Lung (tissue), 11 donors: ENCODE measurements at regions not wholly inside any gene's neighbourhood (a gene's known extent, or its start where the extent isn't known, plus 50 kb on each side); places are given as distances from the start of the nearest gene placed in this dataset.

ENCODE experiments used
- ATAC-seq: fragments of 200-7000 bp; cut with Tn5 transposase; one replicate; pipeline ENCODE4 v1.9.1; 2020; ENCODE audit warnings: moderate number of reproducible peaks; ENCODE audit not compliant: insufficient read depth, low FRiP score
- DNase-seq, 3 donors: peaks; one replicate each; pipeline ENCODE4 v3.0.0-alpha.2; 2013 to 2017
- H3K27ac ChIP-seq, 2 donors: one replicate each; pipeline ENCODE4 v1.5.1; 2013; ENCODE audit warnings: mild to moderate bottlenecking in 2 of 2, moderate library complexity in 2 of 2, control low read depth in 1 of 2, inconsistent platforms in 1 of 2, low read depth in 1 of 2, low read length in 1 of 2
- H3K27me3 ChIP-seq, 3 donors: one replicate each; pipeline ENCODE4 v1.5.1; 2013; ENCODE audit warnings: low read length in 2 of 3; ENCODE audit not compliant: control insufficient read depth in 3 of 3, insufficient read depth in 3 of 3
- H3K36me3 ChIP-seq, 4 donors: one replicate each; pipeline ENCODE4 v1.5.1; 2013; ENCODE audit warnings: low read length in 4 of 4, mild to moderate bottlenecking in 1 of 4, moderate library complexity in 1 of 4; ENCODE audit not compliant: control insufficient read depth in 4 of 4, insufficient read depth in 4 of 4
- H3K4me1 ChIP-seq, 5 donors: one replicate each; pipeline ENCODE4 v1.5.1; 2013; ENCODE audit warnings: low read length in 5 of 5, mild to moderate bottlenecking in 2 of 5, moderate library complexity in 1 of 5; ENCODE audit not compliant: control insufficient read depth in 5 of 5, insufficient read depth in 5 of 5
- H3K4me3 ChIP-seq: one replicate; pipeline ENCODE4 v1.5.1; 2013; ENCODE audit warnings: mild to moderate bottlenecking, control low read depth, moderate library complexity
- H3K9ac ChIP-seq, 2 donors: one replicate each; pipeline ENCODE4 v1.5.1; 2013; ENCODE audit warnings: low read length in 2 of 2, control low read depth in 1 of 2; ENCODE audit not compliant: insufficient read depth in 1 of 2
- H3K9me3 ChIP-seq, 4 donors: one replicate each; pipeline ENCODE4 v1.5.1; 2013; ENCODE audit warnings: low read length in 3 of 4, mild to moderate bottlenecking in 1 of 4, moderate library complexity in 1 of 4; ENCODE audit not compliant: control insufficient read depth in 4 of 4, insufficient read depth in 3 of 4
- CTCF ChIP-seq: IDR thresholded peaks from 2 replicates; pipeline ENCODE4 v1.5.1; 2012; ENCODE audit warnings: mild to moderate bottlenecking; ENCODE audit errors: control extremely low read depth, extremely low read depth
- WGBS, 2 donors: extraction: QIAGEN DNeasy Blood & Tissue Kit; methylation state at CpG; one replicate each; pipeline ENCODE4 v1.1.7; 2013; 5-methylcytosine and 5-hydroxymethylcytosine counted together
- donor health status: control.
- donor health status: control.
- donor health status: Bipolar disorder and iron deficiency.
- donor health status: healthy.
- donor health status: DM: yes; HTN: yes; CAD: no.

- H3K4me3 ChIP-seq = no peak overlapping the region
- TF ChIP-seq CTCF = no peak
- no peak overlapping the region for H3K27ac ChIP-seq
- H3K27me3 ChIP-seq = no peaks in the 10 kb centered on the region
- DNase-seq (no peak), ATAC-seq (no peak)
- WGBS, 2 donors = 91 to 94% methylated on average over 14 of the region's 14 CpGs
- no peaks in the 10 kb centered on the region for H3K36me3 ChIP-seq
- no peak overlapping the region for H3K9ac ChIP-seq
- no peaks in the 10 kb centered on the region for H3K9me3 ChIP-seq
- H3K4me1 ChIP-seq = peaks cover 0 to 4% (median 0%) of the 10 kb centered on the region in 5 donors
These were observed 628.2 kb upstream of the CADM1 start for GRCh38 chr11:116132273-116132978.

- H3K27ac ChIP-seq = no peak overlapping the region
- H3K27me3 ChIP-seq = no peaks in the 10 kb centered on the region
- H3K36me3 ChIP-seq = no peaks in the 10 kb centered on the region
- TF ChIP-seq CTCF = no peak
- WGBS, 2 donors = 78 to 79% methylated on average over 6 of the region's 6 CpGs
- H3K9me3 ChIP-seq = no peaks in the 10 kb centered on the region
- H3K4me3 ChIP-seq = no peak overlapping the region
- H3K9ac ChIP-seq = no peak overlapping the region
- peaks cover 0 to 2% (median 0%) of the 10 kb centered on the region in 5 donors for H3K4me1 ChIP-seq
- no peak for ATAC-seq
- DNase-seq = no peak
These were observed 625.9 kb upstream of the CADM1 start for GRCh38 chr11:116130122-116130521.

- no peak for TF ChIP-seq CTCF
These were observed 625.2 kb upstream of the CADM1 start for GRCh38 chr11:116129456-116129855.

GRCh38 chr11:116126562-116126961 lies 622.3 kb upstream of the CADM1 start:
- WGBS, 2 donors = 87 to 94% methylated on average over 3 of the region's 3 CpGs
- no peak overlapping the region for H3K9ac ChIP-seq
- H3K4me1 ChIP-seq = no peaks in the 10 kb centered on the region
- no peak overlapping the region for H3K4me3 ChIP-seq
- DNase-seq = no peak
- no peak for TF ChIP-seq CTCF
- H3K36me3 ChIP-seq = no peaks in the 10 kb centered on the region
- H3K9me3 ChIP-seq = no peaks in the 10 kb centered on the region
- no peaks in the 10 kb centered on the region for H3K27me3 ChIP-seq
- no peak overlapping the region for H3K27ac ChIP-seq
- no peak for ATAC-seq

More at GRCh38 chr11:116129456-116129855, 625.2 kb upstream of the CADM1 start:
- H3K4me3 ChIP-seq = no peak overlapping the region
- 94 to 95% methylated on average over 9 of the region's 9 CpGs for WGBS, 2 donors
- no peaks in the 10 kb centered on the region for H3K36me3 ChIP-seq
- no peak overlapping the region for H3K27ac ChIP-seq
- no peaks in the 10 kb centered on the region for H3K9me3 ChIP-seq
- DNase-seq (no peak), ATAC-seq (no peak)
- H3K27me3 ChIP-seq = no peaks in the 10 kb centered on the region
- H3K4me1 ChIP-seq = peaks cover 0 to 2% (median 0%) of the 10 kb centered on the region in 5 donors
- no peak overlapping the region for H3K9ac ChIP-seq
